ENCODE measurements at regions not wholly inside any gene's neighbourhood (a gene's known extent, or its start where the extent isn't known, plus 50 kb on each side); places are given as distances from the start of the nearest gene placed in this dataset.

DNA sequence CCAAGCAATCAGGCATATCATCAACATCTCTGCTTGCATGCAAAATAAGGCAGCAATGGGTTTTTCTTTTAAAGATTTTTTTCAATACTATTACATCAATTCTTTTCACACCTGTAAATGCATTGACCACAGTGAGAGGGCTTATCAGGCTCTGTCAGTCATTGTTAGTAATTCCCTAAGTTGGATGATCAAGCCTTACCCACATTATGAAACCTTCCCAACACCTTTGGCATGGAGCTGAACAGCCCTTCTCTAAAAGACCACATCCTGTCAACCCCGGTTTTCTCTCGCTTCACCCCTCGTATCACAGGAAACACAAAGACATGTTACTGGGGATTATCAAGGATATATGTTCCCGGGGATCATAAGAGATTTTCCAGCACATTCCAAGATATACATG lies 135.2 kb upstream of the SLC24A5 start:
- TF ChIP-seq POLR2AphosphoS5 (IDR thresholded peaks at IDR 0.05; ENCODE audit: low read depth, low read length): no peak
- no peak for TF ChIP-seq REST (IDR thresholded peaks at IDR 0.05; ENCODE audit: insufficient read depth in 1 of 2, low read depth in 2 of 2, low read length in 2 of 2)
- no peak for TF ChIP-seq SIN3A (IDR thresholded peaks at IDR 0.05; ENCODE audit: borderline replicate concordance, insufficient read depth, low read length)
- TF ChIP-seq TAF1 (IDR thresholded peaks at IDR 0.05; ENCODE audit: borderline replicate concordance, insufficient read depth, low read length): no peak
- TF ChIP-seq FOXP2 (optimal IDR thresholded peaks at IDR 0.05; ENCODE audit: borderline replicate concordance, extremely low read depth, extremely low read length, insufficient read depth): no peak

All from PFSK-1 (cell line).